Caco-2 (cell line): ENCODE measurements at regions not wholly inside any gene's neighbourhood (a gene's known extent, or its start where the extent isn't known, plus 50 kb on each side); places are given as distances from the start of the nearest gene placed in this dataset.
A peak's percentile ranks its signal among the peaks of the same experiment; 100 is the strongest.

Source experiments
- BruUV-seq: library from RNA; stranded (reverse); fragments of 400-500 nt; replicated peaks from 2 replicates; lab custom pipeline; 2021; lab: Mats Ljungman, UMichigan
- CTCF ChIA-PET: fragments of 300-600 bp; sonication (Branson Sonifier 250); formaldehyde crosslinking; loops from one replicate; lab custom pipeline; 2022; ENCODE audit warnings: antibody characterized with exemption; lab: Charles Lee
- POLR2A ChIA-PET: fragments of 300-600 bp; sonication (Branson Sonifier 250); formaldehyde crosslinking; loops from one replicate; lab custom pipeline; 2022; ENCODE audit warnings: antibody characterized with exemption; lab: Charles Lee
- DNase-seq, 2 experiments: peaks; one replicate each; pipeline versions ENCODE4 v3.0.0 to v3.0.0-alpha.2; 2020 to 2022
- H3K27me3 ChIP-seq: replicated peaks from 2 replicates; pipeline ENCODE4 v1.6.0; 2011; ENCODE audit warnings: low read length; ENCODE audit not compliant: control insufficient read depth, insufficient read depth
- H3K36me3 ChIP-seq: 2 replicates; pipeline ENCODE4 v1.5.1; 2011; ENCODE audit warnings: low read length; ENCODE audit not compliant: control insufficient read depth, insufficient read depth
- H3K4me1 ChIP-seq: fragments of 250-450 bp; sonication (Bioruptor Pico); 2 replicates; pipeline ENCODE4 v1.5.1; 2020; ENCODE audit warnings: mild to moderate bottlenecking
- H3K4me3 ChIP-seq: 2 replicates; pipeline ENCODE4 v1.5.1; 2011; ENCODE audit warnings: low read depth, mild to moderate bottlenecking, control low read depth, low read length
- H3K9me3 ChIP-seq: fragments of 250-450 bp; sonication (Bioruptor Pico); 2 replicates; pipeline ENCODE4 v1.5.1; 2020; ENCODE audit warnings: mild to moderate bottlenecking, moderate library complexity
- H3K27ac Mint-ChIP-seq: one replicate; pipeline ENCODE4 v1.8.0; 2022; ENCODE audit warnings: mixed read lengths; ENCODE audit not compliant: unreplicated experiment
- H3K27me3 Mint-ChIP-seq: one replicate; pipeline ENCODE4 v1.8.0; 2022; ENCODE audit warnings: mixed read lengths; ENCODE audit not compliant: insufficient read depth, unreplicated experiment
- H3K36me3 Mint-ChIP-seq: one replicate; pipeline ENCODE4 v1.8.0; 2022; ENCODE audit warnings: mild to moderate bottlenecking, mixed read lengths; ENCODE audit not compliant: insufficient read depth, unreplicated experiment
- H3K4me1 Mint-ChIP-seq: one replicate; pipeline ENCODE4 v1.8.0; 2022; ENCODE audit warnings: low read depth, mixed read lengths; ENCODE audit not compliant: unreplicated experiment
- H3K4me3 Mint-ChIP-seq: one replicate; pipeline ENCODE4 v1.8.0; 2022; ENCODE audit warnings: mild to moderate bottlenecking, moderate library complexity, mixed read lengths; ENCODE audit not compliant: unreplicated experiment
- H3K9me3 Mint-ChIP-seq: one replicate; pipeline ENCODE4 v1.8.0; 2022; ENCODE audit warnings: mixed read lengths; ENCODE audit not compliant: unreplicated experiment
- CTCF ChIP-seq, 2 experiments: fragments of 200-600 bp in 1 of 2; IDR thresholded peaks; 1 replicate in 1 of 2; 2 replicates in 1 of 2; pipeline versions ENCODE4 v1.5.1 to v1.8.0; 2011 to 2022; ENCODE audit warnings: antibody characterized with exemption in 1 of 2, control low read depth in 1 of 2, inconsistent platforms in 1 of 2, low read depth in 1 of 2, low read length in 1 of 2, mild to moderate bottlenecking in 1 of 2, moderate library complexity in 1 of 2; ENCODE audit not compliant: insufficient read depth in 1 of 2, severe bottlenecking in 1 of 2, unreplicated experiment in 1 of 2
- intact Hi-C: fragments of 100-400 bp; cut with micrococcal nuclease; formaldehyde crosslinking; loops from one replicate; pipeline ENCODE4 v1.10.0; 2022; ENCODE audit not compliant: unreplicated experiment

GRCh38 chr6:120157873-120158272 lies 808.3 kb upstream of the MAN1A1 start:
- TF ChIP-seq CTCF (IDR thresholded peaks at IDR 0.05; ENCODE audit: insufficient read depth in 1 of 2, low read depth in 1 of 2, low read length in 1 of 2, severe bottlenecking in 1 of 2, unreplicated experiment in 1 of 2), result no peak

GRCh38 chr6:120147071-120147871 lies 797.7 kb upstream of the MAN1A1 start:
- CTCF ChIA-PET, result no interaction called here
- no TSS peak for BruUV-seq

More at GRCh38 chr6:120157873-120158272, 808.3 kb upstream of the MAN1A1 start:
- DNase-seq, result no peak
- POLR2A ChIA-PET, result no interaction called here
- no peaks in the 10 kb centered on the region; the same call in 1 of the 2 replicates for H3K9me3 ChIP-seq
- no peak overlapping the region for H3K27ac Mint-ChIP-seq
- no peaks in the 10 kb centered on the region for H3K27me3 ChIP-seq
- no peaks in the 10 kb centered on the region for H3K27me3 Mint-ChIP-seq
- intact Hi-C loops, result no loop called here
- H3K4me3 Mint-ChIP-seq, result no peak overlapping the region
- no peaks in the 10 kb centered on the region for H3K36me3 Mint-ChIP-seq
- H3K4me1 ChIP-seq, result no peaks in the 10 kb centered on the region
- H3K4me3 ChIP-seq, result no peak overlapping the region
- no TSS peak for BruUV-seq
- CTCF ChIA-PET, result no interaction called here
- H3K4me1 Mint-ChIP-seq, result no peaks in the 10 kb centered on the region
- H3K9me3 Mint-ChIP-seq, result no peaks in the 10 kb centered on the region
- H3K36me3 ChIP-seq, result no peaks in the 10 kb centered on the region

GRCh38 chr6:120141601-120142000 lies 792.0 kb upstream of the MAN1A1 start:
- BruUV-seq, result no TSS peak
- Histone ChIP-seq H3K4me3 (no peak overlapping the region), H3K27me3 (no peaks in the 10 kb centered on the region), H3K9me3 (no peaks in the 10 kb centered on the region), H3K36me3 (no peaks in the 10 kb centered on the region), H3K4me1 (no peaks in the 10 kb centered on the region)
- H3K4me1 Mint-ChIP-seq, result no peaks in the 10 kb centered on the region
- no peaks in the 10 kb centered on the region for H3K27me3 Mint-ChIP-seq
- no peaks in the 10 kb centered on the region for H3K9me3 Mint-ChIP-seq
- H3K27ac Mint-ChIP-seq, result no peak overlapping the region
- CTCF ChIA-PET, result no interaction called here
- H3K36me3 Mint-ChIP-seq, result no peaks in the 10 kb centered on the region
- DNase-seq, result no peak
- TF ChIP-seq CTCF (IDR thresholded peaks at IDR 0.05; ENCODE audit: insufficient read depth in 1 of 2, low read depth in 1 of 2, low read length in 1 of 2, severe bottlenecking in 1 of 2, unreplicated experiment in 1 of 2), result no peak
- POLR2A ChIA-PET, result no interaction called here
- no peak overlapping the region for H3K4me3 Mint-ChIP-seq
- intact Hi-C loops, result no loop called here

More at GRCh38 chr6:120147071-120147871, 797.7 kb upstream of the MAN1A1 start:
- no peaks in the 10 kb centered on the region for H3K36me3 Mint-ChIP-seq
- H3K4me1 ChIP-seq, result no peaks in the 10 kb centered on the region
- H3K27ac Mint-ChIP-seq, result no peak overlapping the region
- no peaks in the 10 kb centered on the region for H3K27me3 Mint-ChIP-seq
- POLR2A ChIA-PET, result no interaction called here
- H3K36me3 ChIP-seq, result no peaks in the 10 kb centered on the region
- no peaks in the 10 kb centered on the region for H3K27me3 ChIP-seq
- H3K9me3 Mint-ChIP-seq, result peaks cover 10% of the 10 kb centered on the region
- no peaks in the 10 kb centered on the region for H3K4me1 Mint-ChIP-seq
- TF ChIP-seq CTCF (IDR thresholded peaks at IDR 0.05; ENCODE audit: insufficient read depth in 1 of 2, low read depth in 1 of 2, low read length in 1 of 2, severe bottlenecking in 1 of 2, unreplicated experiment in 1 of 2), result no peak
- DNase-seq, result peak in 1 of 2 experiments; percentile 2
- H3K4me3 Mint-ChIP-seq, result no peak overlapping the region
- H3K4me3 ChIP-seq, result no peak overlapping the region
- intact Hi-C loops, result no loop called here
- no peaks in the 10 kb centered on the region for H3K9me3 ChIP-seq
